ENCODE measurements at regions not wholly inside any gene's neighbourhood (a gene's known extent, or its start where the extent isn't known, plus 50 kb on each side); places are given as distances from the start of the nearest gene placed in this dataset.
"Not testable (repeated sequence)": the region's sequence is repeated elsewhere in the genome, so short reads cannot be mapped to it uniquely, and the experiment has no call there.

DNA sequence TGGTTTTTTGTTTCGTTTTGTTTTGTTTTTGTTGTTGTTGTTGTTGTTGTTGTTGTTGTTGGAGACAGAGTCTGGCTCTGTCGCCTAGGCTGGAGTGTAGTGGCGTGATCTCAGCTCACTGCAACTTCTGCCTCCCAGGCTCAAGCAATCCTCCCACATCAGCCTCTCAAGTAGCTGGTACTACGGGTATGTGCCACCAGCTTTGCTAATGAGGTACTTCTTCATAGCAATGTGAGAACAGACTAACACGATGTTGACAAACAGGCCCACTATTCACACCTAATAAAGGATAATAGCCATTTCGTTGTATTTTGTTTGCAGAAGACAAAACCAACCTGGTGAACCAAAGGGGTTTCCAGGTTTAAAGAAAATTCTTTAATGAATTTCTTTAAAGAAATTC lies 130.9 kb downstream of the DIRAS2 start:
- Mint-ChIP-seq H3K4me1 (peaks cover 0 to 1% of the 10 kb centered on the region in 2 donors), H3K27me3 (ENCODE audit: low read depth in 3 of 3) (peaks cover 2 to 4% (median 3%) of the 10 kb centered on the region in 3 donors), H3K4me3 (no peak overlapping the region), H3K27ac (no peak overlapping the region), H3K9me3 (no peaks in the 10 kb centered on the region), H3K36me3 (no peaks in the 10 kb centered on the region)
- no peak for DNase-seq

DNA sequence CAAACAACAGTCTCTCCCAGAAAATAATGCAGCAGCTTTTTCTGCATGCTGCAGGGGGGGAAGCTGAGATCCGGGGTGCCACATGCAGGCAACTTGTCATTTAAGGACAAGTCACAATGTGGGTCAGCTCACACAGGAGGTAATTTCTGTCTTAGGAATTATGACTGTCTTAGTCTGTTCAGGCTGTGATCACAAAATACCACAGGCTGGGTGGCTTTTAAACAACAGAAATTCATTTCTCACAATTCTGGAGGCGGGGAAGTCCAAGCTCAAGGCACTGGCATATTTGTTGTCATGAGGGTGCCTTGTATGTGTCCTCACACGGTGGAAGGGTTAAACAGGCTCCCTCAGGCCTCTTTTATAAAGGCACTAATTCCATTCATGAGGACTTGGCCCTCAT lies 127.7 kb downstream of the DIRAS2 start:
- Mint-ChIP-seq H3K4me3 (no peak overlapping the region), H3K27ac (no peak overlapping the region), H3K36me3 (no peaks in the 10 kb centered on the region), H3K27me3 (ENCODE audit: low read depth in 3 of 3) (peaks cover 2 to 4% (median 3%) of the 10 kb centered on the region in 3 donors), H3K4me1 (no peaks in the 10 kb centered on the region), H3K9me3 (no peaks in the 10 kb centered on the region)
- DNase-seq, result no peak

GRCh38 chr9:90515510-90515909 lies 127.1 kb downstream of the DIRAS2 start:
- Mint-ChIP-seq H3K4me1 (no peaks in the 10 kb centered on the region), H3K4me3 (no peak overlapping the region), H3K27me3 (ENCODE audit: low read depth in 3 of 3) (peaks cover 2 to 4% (median 3%) of the 10 kb centered on the region in 3 donors), H3K36me3 (no peaks in the 10 kb centered on the region), H3K27ac (no peak overlapping the region), H3K9me3 (no peaks in the 10 kb centered on the region)
- no peak for DNase-seq

DNA sequence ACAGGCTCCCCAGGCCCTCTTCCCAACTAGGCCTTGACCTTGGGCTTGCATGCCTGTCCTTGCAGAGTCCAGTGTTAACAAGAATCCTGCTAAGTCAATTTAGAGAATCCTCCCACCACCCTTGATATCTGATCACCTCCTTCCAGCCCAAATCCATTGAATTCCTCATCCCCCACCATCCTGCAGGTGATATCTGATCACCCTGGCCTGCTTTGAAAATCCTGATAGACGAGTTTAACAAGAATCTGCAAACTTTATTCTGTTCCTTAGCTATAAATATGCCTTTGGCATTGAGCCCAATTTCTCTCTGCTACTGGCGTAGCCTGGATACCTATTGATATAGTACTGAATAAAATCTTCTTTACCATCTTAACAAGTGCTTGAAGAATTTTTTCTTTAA lies 125.5 kb downstream of the DIRAS2 start:
- Mint-ChIP-seq H3K36me3 (no peaks in the 10 kb centered on the region), H3K27me3 (ENCODE audit: low read depth in 3 of 3) (peaks cover 2 to 8% (median 2%) of the 10 kb centered on the region in 3 donors), H3K4me1 (no peaks in the 10 kb centered on the region), H3K27ac (no peak overlapping the region), H3K9me3 (no peaks in the 10 kb centered on the region), H3K4me3 (no peak overlapping the region)
- DNase-seq, result no peak

- H3K4me3 Mint-ChIP-seq, result no peak overlapping the region
- H3K4me1 Mint-ChIP-seq, result no peaks in the 10 kb centered on the region
- H3K27me3 Mint-ChIP-seq (ENCODE audit: low read depth in 3 of 3), result peaks cover 0 to 10% (median 7%) of the 10 kb centered on the region in 3 donors
- H3K27ac Mint-ChIP-seq, result no peak overlapping the region
- H3K36me3 Mint-ChIP-seq, result no peaks in the 10 kb centered on the region
- H3K9me3 Mint-ChIP-seq, result no peaks in the 10 kb centered on the region
- no peak for DNase-seq
These were observed 120.6 kb downstream of the DIRAS2 start for GRCh38 chr9:90521811-90522570.

GRCh38 chr9:90523958-90524357 lies 118.7 kb downstream of the DIRAS2 start:
- Mint-ChIP-seq H3K27me3 (ENCODE audit: low read depth in 3 of 3) (peaks cover 0 to 10% (median 7%) of the 10 kb centered on the region in 3 donors), H3K36me3 (no peaks in the 10 kb centered on the region), H3K4me3 (no peak overlapping the region), H3K9me3 (no peaks in the 10 kb centered on the region), H3K27ac (no peak overlapping the region), H3K4me1 (no peaks in the 10 kb centered on the region)
- DNase-seq, result no peak

DNA sequence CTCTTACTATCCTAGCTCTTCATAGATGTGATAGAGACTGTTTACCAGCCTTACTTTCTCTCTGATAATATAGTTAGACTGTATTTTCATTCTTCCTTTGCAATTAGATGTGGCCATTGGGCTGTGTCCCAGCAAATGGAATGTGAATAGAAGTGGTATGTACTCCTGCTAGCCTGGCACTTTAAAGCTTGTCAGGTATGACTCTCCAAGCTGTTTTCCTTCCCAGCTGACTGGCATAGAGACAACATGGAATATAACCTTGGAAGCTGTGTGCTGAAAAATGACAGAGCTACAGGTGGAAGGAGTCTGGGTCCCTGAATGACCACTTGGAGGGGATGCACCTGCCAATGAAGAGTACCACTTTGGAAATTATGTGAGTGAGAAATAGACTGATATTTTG lies 116.2 kb downstream of the DIRAS2 start:
- Mint-ChIP-seq H3K27me3 (ENCODE audit: low read depth in 3 of 3) (peaks cover 0 to 10% (median 7%) of the 10 kb centered on the region in 3 donors), H3K36me3 (no peaks in the 10 kb centered on the region), H3K27ac (no peak overlapping the region), H3K4me3 (no peak overlapping the region), H3K9me3 (no peaks in the 10 kb centered on the region), H3K4me1 (no peaks in the 10 kb centered on the region)
- no peak for DNase-seq

GRCh38 chr9:90536094-90536493 lies 106.5 kb downstream of the DIRAS2 start:
- not testable (repeated sequence) for H3K27ac Mint-ChIP-seq, DNase-seq, H3K4me1 Mint-ChIP-seq, H3K4me3 Mint-ChIP-seq, H3K36me3 Mint-ChIP-seq, H3K9me3 Mint-ChIP-seq
- peaks cover 7 to 14% (median 12%) of the 10 kb centered on the region in 3 donors for H3K27me3 Mint-ChIP-seq (ENCODE audit: low read depth in 3 of 3)

DNA sequence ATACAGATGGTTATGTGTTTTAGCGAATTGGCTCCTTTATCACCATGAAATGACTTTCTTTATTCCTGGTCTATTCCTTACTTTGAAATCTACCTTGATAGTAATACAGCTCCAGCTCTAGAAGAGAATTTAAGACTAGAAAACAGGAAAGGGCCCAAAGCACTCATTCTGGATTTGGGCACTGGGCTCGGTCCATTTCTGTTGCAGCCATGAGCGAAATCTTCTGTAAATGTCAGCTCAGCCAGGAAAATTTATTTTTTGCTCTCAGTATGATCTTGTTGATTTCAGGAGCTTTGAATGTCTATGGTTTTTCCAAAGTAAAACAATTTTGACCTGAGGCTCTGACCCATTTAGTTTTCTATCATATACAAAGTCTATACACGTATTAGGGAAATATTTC lies 104.1 kb downstream of the DIRAS2 start:
- Mint-ChIP-seq H3K9me3 (no peaks in the 10 kb centered on the region), H3K27me3 (ENCODE audit: low read depth in 3 of 3) (peaks cover 3 to 12% (median 6%) of the 10 kb centered on the region in 3 donors), H3K27ac (no peak overlapping the region)

DNA sequence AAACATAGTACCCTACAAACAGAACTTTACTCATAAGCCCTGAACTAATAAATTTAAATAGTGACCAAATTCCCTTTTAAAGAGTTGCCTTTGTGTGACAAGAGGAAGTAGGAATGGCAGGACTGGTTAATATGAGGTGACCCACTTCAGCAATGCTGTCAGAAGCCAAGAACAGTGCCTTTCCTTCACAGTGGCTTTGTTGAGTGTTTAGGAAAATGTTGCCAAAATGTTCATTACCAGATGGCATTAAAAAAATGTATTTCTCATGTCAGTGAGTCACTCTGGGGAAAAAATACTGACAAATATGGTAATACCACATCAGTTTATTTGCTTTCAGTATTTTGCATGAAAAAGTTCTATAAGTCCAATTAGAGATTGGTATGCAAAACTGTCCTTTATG lies 103.3 kb downstream of the DIRAS2 start:
- H3K4me1 Mint-ChIP-seq, result no peaks in the 10 kb centered on the region
- no peak overlapping the region for H3K27ac Mint-ChIP-seq
- no peaks in the 10 kb centered on the region for H3K9me3 Mint-ChIP-seq
- DNase-seq, result no peak
- no peak overlapping the region for H3K4me3 Mint-ChIP-seq
- H3K36me3 Mint-ChIP-seq, result no peaks in the 10 kb centered on the region
- H3K27me3 Mint-ChIP-seq (ENCODE audit: low read depth in 3 of 3), result peaks cover 2 to 11% (median 3%) of the 10 kb centered on the region in 3 donors

More for the DNA sequence above, 104.1 kb downstream of the DIRAS2 start:
- no peaks in the 10 kb centered on the region for H3K36me3 Mint-ChIP-seq
- no peaks in the 10 kb centered on the region for H3K4me1 Mint-ChIP-seq
- no peak overlapping the region for H3K4me3 Mint-ChIP-seq
- DNase-seq, result no peak

GRCh38 chr9:90540734-90541133 lies 101.9 kb downstream of the DIRAS2 start:
- no peaks in the 10 kb centered on the region for H3K36me3 Mint-ChIP-seq
- no peaks in the 10 kb centered on the region for H3K4me1 Mint-ChIP-seq
- H3K9me3 Mint-ChIP-seq, result no peaks in the 10 kb centered on the region
- DNase-seq, result no peak
- no peak overlapping the region for H3K4me3 Mint-ChIP-seq
- peaks cover 2 to 11% (median 4%) of the 10 kb centered on the region in 3 donors for H3K27me3 Mint-ChIP-seq (ENCODE audit: low read depth in 3 of 3)
- no peak overlapping the region for H3K27ac Mint-ChIP-seq

DNA sequence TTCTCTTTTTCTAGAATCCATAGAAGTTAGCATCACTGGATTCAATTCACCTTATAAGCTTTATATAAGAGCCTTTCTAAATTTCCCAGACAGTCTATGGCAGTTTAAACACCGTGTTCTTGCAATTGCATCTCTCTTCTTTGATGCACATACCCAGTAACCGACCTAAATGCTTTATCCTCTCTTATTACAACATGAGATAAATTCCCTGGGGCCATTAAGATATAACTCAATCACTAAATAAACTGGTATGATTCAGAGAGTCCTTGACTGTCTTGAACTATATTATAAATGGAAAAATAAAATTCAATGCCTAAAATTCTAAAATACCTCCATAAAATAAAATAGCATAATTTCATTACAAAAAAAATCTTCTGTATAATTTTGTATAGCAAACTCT lies 98.1 kb downstream of the DIRAS2 start:
- DNase-seq, result no peak
- no peaks in the 10 kb centered on the region for H3K36me3 Mint-ChIP-seq
- H3K9me3 Mint-ChIP-seq, result peaks cover 0 to 14% (median 2%) of the 10 kb centered on the region in 6 donors
- no peak overlapping the region for H3K27ac Mint-ChIP-seq
- peaks cover 2 to 6% (median 4%) of the 10 kb centered on the region in 3 donors for H3K27me3 Mint-ChIP-seq (ENCODE audit: low read depth in 3 of 3)
- no peaks in the 10 kb centered on the region for H3K4me1 Mint-ChIP-seq
- H3K4me3 Mint-ChIP-seq, result no peak overlapping the region

- Mint-ChIP-seq H3K9me3 (peaks cover 0 to 14% (median 2%) of the 10 kb centered on the region in 6 donors), H3K36me3 (no peaks in the 10 kb centered on the region), H3K27ac (no peak overlapping the region), H3K4me1 (no peaks in the 10 kb centered on the region), H3K4me3 (no peak overlapping the region), H3K27me3 (ENCODE audit: low read depth in 3 of 3) (peaks cover 2 to 6% (median 4%) of the 10 kb centered on the region in 3 donors)
- DNase-seq, result no peak
These were observed 96.4 kb downstream of the DIRAS2 start for GRCh38 chr9:90546200-90546599.

DNA sequence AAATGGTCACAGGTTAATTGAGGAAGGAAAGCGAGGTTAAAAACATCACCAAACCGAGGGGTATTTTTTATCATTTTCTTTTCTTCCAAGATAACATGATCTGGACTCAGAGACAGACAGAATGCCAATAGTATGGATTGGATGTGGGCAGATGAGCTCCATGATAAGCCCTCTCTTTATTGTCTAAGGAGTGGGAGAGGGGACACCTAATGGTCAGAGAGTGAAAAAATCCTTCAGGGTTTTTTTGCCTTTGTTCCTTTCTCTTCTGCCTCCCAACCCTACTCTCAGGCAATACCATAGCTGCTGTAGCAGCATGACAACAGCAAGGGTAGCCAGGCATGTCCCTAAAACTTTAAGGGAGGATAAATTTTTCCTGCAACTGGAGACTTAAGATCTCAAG lies 94.7 kb downstream of the DIRAS2 start:
- Mint-ChIP-seq H3K9me3 (peaks cover 0 to 14% (median 2%) of the 10 kb centered on the region in 6 donors), H3K27me3 (ENCODE audit: low read depth in 3 of 3) (peaks cover 2 to 6% (median 4%) of the 10 kb centered on the region in 3 donors), H3K36me3 (no peaks in the 10 kb centered on the region), H3K27ac (no peak overlapping the region), H3K4me3 (no peak overlapping the region), H3K4me1 (no peaks in the 10 kb centered on the region)
- DNase-seq, result no peak

- Mint-ChIP-seq H3K4me3 (no peak overlapping the region), H3K4me1 (no peaks in the 10 kb centered on the region), H3K27ac (no peak overlapping the region), H3K27me3 (ENCODE audit: low read depth in 3 of 3) (peaks cover 4 to 5% (median 5%) of the 10 kb centered on the region in 3 donors), H3K9me3 (peaks cover 0 to 14% (median 2%) of the 10 kb centered on the region in 6 donors), H3K36me3 (no peaks in the 10 kb centered on the region)
- DNase-seq, result no peak
These were observed 90.3 kb downstream of the DIRAS2 start for GRCh38 chr9:90552317-90552716.
